ENCODE measurements at regions not wholly inside any gene's neighbourhood (a gene's known extent, or its start where the extent isn't known, plus 50 kb on each side); places are given as distances from the start of the nearest gene placed in this dataset.
"Not testable (repeated sequence)": the region's sequence is repeated elsewhere in the genome, so short reads cannot be mapped to it uniquely, and the experiment has no call there.

GRCh38 chr6:85798931-85799652, 156.4 kb upstream of the SYNCRIP start:
- no peak for DNase-seq

GRCh38 chr6:85797993-85798392, 155.3 kb upstream of the SYNCRIP start:
- DNase-seq, result no peak

- DNase-seq, result no peak
Observed at GRCh38 chr6:85795945-85796344, 153.3 kb upstream of the SYNCRIP start.

GRCh38 chr6:85792254-85792653, 149.6 kb upstream of the SYNCRIP start:
- no peak for DNase-seq

- no peak for DNase-seq
Observed at GRCh38 chr6:85775883-85776282, 133.2 kb upstream of the SYNCRIP start.

GRCh38 chr6:85772641-85773040, 130.0 kb upstream of the SYNCRIP start:
- no peak for DNase-seq

GRCh38 chr6:85771925-85772430, 129.3 kb upstream of the SYNCRIP start:
- DNase-seq, result no peak

- DNase-seq, result no peak
Observed at GRCh38 chr6:85771455-85771854, 128.8 kb upstream of the SYNCRIP start.

- DNase-seq, result no peak
Observed at GRCh38 chr6:85764844-85765243, 122.2 kb upstream of the SYNCRIP start.

- no peak for DNase-seq
Observed at GRCh38 chr6:85756982-85757381, 114.3 kb upstream of the SYNCRIP start.

- no peak for DNase-seq
Observed at GRCh38 chr6:85754894-85755293, 112.2 kb upstream of the SYNCRIP start.

- DNase-seq, result no peak
Observed at GRCh38 chr6:85752602-85753001, 109.9 kb upstream of the SYNCRIP start.

GRCh38 chr6:85751374-85752055, 108.8 kb upstream of the SYNCRIP start:
- DNase-seq, result no peak

- DNase-seq, result not testable (repeated sequence)
Observed at GRCh38 chr6:85750146-85750545, 107.5 kb upstream of the SYNCRIP start.

GRCh38 chr6:85749236-85749635, 106.5 kb upstream of the SYNCRIP start:
- DNase-seq, result no peak

GRCh38 chr6:85747666-85748065, 105.0 kb upstream of the SYNCRIP start:
- DNase-seq, result no peak

- no peak for DNase-seq
Observed at GRCh38 chr6:85747093-85747492, 104.4 kb upstream of the SYNCRIP start.

- no peak for DNase-seq
Observed at GRCh38 chr6:85744433-85744970, 101.8 kb upstream of the SYNCRIP start.

- no peak for DNase-seq
Observed at GRCh38 chr6:85726206-85726605, 83.5 kb upstream of the SYNCRIP start.

GRCh38 chr6:85715797-85716196, 73.1 kb upstream of the SYNCRIP start:
- DNase-seq, result no peak

- DNase-seq, result no peak
Observed at GRCh38 chr6:85714893-85715530, 72.3 kb upstream of the SYNCRIP start.

- DNase-seq, result no peak
Observed at GRCh38 chr6:85712346-85712745, 69.7 kb upstream of the SYNCRIP start.

- not testable (repeated sequence) for DNase-seq
Observed at GRCh38 chr6:85707515-85708145, 64.9 kb upstream of the SYNCRIP start.
